ENCODE measurements at regions not wholly inside any gene's neighbourhood (a gene's known extent, or its start where the extent isn't known, plus 50 kb on each side); places are given as distances from the start of the nearest gene placed in this dataset.

DNA sequence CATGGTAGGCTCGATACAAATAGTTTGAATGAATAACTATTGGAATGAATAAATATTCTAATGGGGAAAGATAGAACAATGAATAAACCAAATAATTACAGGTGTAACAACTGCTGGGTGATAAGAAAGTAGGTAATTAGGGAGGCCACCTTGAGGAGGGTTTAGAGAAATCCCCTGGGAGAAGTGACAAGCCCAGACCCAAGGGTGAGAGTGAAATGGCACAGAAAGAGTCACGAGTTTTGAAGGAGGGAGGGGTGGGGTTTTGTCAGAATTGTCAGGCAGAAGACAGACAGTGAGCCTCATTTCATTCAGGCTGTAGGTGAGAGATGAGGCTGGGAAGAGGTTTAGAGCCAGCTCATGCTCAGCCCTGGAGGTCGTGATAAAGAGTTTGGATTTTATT lies 71.6 kb upstream of the L3MBTL4 start:
- TF ChIP-seq, protein P1, sequence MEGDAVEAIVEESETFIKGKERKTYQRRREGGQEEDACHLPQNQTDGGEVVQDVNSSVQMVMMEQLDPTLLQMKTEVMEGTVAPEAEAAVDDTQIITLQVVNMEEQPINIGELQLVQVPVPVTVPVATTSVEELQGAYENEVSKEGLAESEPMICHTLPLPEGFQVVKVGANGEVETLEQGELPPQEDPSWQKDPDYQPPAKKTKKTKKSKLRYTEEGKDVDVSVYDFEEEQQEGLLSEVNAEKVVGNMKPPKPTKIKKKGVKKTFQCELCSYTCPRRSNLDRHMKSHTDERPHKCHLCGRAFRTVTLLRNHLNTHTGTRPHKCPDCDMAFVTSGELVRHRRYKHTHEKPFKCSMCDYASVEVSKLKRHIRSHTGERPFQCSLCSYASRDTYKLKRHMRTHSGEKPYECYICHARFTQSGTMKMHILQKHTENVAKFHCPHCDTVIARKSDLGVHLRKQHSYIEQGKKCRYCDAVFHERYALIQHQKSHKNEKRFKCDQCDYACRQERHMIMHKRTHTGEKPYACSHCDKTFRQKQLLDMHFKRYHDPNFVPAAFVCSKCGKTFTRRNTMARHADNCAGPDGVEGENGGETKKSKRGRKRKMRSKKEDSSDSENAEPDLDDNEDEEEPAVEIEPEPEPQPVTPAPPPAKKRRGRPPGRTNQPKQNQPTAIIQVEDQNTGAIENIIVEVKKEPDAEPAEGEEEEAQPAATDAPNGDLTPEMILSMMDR (IDR thresholded peaks at IDR 0.05; ENCODE audit: borderline replicate concordance, insufficient read depth, low read depth, low read length) = no peak
- H3K4me3 ChIP-seq (ENCODE audit: low read depth, low read length) = no peak overlapping the region

DNA sequence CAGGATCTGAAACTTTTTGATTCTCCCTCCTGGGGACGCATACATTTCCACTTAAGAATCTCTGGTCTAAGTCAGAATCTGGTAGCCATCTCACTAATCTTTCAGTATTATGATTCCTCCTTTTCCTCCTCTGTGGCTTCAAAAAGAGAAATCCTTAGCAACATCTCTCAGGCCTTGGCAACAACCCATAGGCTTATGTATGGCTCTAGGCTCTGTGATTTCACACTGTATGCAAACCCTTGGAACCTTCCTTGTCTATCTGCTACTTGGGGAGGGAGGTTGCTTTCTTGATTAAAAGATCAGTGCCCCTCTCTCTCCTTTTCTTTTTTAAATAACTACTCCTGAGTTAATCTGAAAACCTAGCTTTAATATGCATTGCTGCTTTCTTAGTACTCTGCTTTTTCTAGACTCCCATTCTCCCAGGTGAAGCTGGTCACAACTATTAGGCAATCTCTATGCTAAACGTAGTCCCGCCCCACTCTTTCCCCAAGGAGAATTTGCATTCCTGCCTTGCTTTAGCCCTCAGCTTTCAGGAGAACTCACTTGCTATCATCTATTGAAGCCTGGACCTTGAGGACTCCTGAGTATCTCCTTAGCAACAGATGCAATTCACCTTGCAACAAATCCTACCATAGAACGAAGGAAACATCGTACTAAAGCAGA lies 72.2 kb upstream of the L3MBTL4 start:
- H3K4me3 ChIP-seq (ENCODE audit: low read depth, low read length) = no peak overlapping the region
- TF ChIP-seq, protein P1 (IDR thresholded peaks at IDR 0.05; ENCODE audit: borderline replicate concordance, insufficient read depth, low read depth, low read length) = no peak

DNA sequence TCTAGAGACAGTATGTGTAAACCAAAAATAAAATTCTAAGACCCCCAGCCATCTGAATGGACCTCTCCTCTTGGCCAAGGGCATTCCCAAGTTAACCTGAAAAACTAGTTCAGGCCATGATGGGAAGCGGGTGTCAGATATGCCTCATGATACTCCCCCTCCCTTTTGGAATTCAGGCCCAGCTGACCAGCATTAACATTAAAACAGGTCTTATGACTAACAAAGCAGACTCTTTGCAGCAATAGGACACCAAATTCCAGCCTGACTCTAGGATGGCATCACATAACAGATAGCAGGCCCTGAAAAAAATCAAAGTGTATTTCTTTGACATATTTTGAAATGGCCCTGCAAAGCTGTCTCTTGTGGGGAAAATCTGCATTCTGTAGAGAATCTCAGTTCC lies 73.3 kb upstream of the L3MBTL4 start:
- H3K4me3 ChIP-seq (ENCODE audit: low read depth, low read length) = no peak overlapping the region

DNA sequence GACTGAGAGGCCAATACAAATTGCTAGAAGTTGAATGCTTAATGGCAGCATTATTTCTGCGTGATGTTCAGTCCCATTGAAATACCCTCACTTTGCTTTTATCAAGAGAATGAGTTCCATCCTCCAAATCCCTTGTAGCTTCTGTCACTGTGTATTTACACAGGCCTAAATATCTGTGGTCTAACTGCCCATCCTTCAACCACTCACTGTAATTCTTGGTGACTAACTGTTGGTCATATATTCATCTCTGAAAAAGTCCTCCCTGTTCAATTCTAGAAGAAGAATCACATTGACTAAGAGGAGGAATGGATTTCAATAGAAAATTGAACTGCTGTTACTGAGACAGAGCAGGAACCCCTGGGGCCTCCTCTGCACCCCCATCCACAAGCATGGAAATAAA lies 74.2 kb upstream of the L3MBTL4 start:
- no peak overlapping the region for H3K4me3 ChIP-seq (ENCODE audit: low read depth, low read length)
- TF ChIP-seq, protein P1 (IDR thresholded peaks at IDR 0.05; ENCODE audit: borderline replicate concordance, insufficient read depth, low read depth, low read length) = no peak

More for the DNA sequence above, 73.3 kb upstream of the L3MBTL4 start:
- TF ChIP-seq, protein P1 (IDR thresholded peaks at IDR 0.05; ENCODE audit: borderline replicate concordance, insufficient read depth, low read depth, low read length) = no peak

DNA sequence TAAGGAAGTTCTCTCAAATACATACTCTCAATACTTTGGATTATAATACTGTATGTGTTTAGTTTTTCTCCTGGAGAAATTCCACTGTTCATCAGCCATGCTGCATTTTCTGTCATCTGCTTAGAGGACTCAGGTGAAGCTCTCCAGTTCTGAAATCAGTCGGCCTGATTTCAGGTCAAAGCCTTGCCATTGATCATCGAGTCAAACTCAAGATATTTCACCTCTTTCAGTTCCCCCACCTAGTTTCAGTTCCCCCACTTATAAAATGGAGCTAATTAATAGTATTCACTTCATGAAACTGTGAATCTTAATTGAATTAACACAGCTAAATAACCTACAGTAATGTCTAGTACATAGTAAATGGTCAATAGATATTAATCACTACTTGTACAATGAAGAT lies 75.3 kb upstream of the L3MBTL4 start:
- no peak overlapping the region for H3K4me3 ChIP-seq (ENCODE audit: low read depth, low read length)
- TF ChIP-seq, protein P1 (IDR thresholded peaks at IDR 0.05; ENCODE audit: borderline replicate concordance, insufficient read depth, low read depth, low read length) = no peak

DNA sequence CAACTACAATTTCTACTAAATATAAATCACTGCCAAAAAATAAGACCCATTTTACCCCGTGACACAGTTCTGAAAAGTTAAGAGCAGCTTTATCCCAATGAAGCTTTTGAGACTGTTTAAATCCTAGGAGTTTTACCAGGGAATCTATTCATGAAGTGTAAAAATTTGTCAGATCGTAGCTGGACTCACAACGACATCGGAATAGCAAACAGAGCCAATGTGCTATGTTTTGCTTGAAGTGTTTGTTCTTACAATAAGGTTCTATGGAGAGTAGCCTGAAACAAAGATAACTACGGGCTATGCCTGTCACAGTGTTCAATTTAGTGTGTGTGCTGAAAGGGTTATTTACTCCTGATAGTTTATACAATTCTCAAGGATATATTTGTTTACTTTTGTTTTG lies 78.5 kb upstream of the L3MBTL4 start:
- H3K4me3 ChIP-seq (ENCODE audit: low read depth, low read length) = no peak overlapping the region
- TF ChIP-seq, protein P1 (IDR thresholded peaks at IDR 0.05; ENCODE audit: borderline replicate concordance, insufficient read depth, low read depth, low read length) = no peak

DNA sequence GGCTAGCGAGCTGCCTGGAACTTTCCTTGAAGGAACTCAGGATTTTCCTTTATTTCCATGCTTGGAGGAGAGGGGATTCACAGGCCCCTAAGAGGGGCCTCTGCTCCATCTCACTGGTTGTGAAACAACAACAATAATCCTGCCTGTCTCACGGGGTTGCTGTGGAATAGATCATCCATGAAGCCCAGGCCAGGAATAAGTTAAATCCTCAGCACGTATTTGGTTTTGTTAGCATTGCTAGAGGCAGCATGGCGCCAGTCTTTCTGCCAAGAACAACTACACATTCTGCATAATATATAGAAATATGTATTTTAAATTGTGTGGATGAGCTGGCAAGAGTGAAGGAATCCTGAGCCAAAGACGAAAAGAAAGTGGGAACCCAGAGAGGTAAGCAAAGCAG lies 80.8 kb upstream of the L3MBTL4 start:
- no peak overlapping the region for H3K4me3 ChIP-seq (ENCODE audit: low read depth, low read length)
- TF ChIP-seq, protein P1 (IDR thresholded peaks at IDR 0.05; ENCODE audit: borderline replicate concordance, insufficient read depth, low read depth, low read length) = no peak
